GM18505 (cell line): ENCODE measurements at regions not wholly inside any gene's neighbourhood (a gene's known extent, or its start where the extent isn't known, plus 50 kb on each side); places are given as distances from the start of the nearest gene placed in this dataset.
"Not testable (repeated sequence)": the region's sequence is repeated elsewhere in the genome, so short reads cannot be mapped to it uniquely, and the experiment has no call there.

ENCODE experiments used
- ATAC-seq: cut with Tn5 transposase; IDR thresholded peaks from one replicate; pipeline ENCODE4 v1.9.1; 2021; ENCODE audit not compliant: unreplicated experiment
- POLR2A ChIP-seq: IDR thresholded peaks from 4 replicates; pipeline ENCODE4 v1.6.1; 2011; ENCODE audit warnings: borderline replicate concordance; ENCODE audit not compliant: insufficient read depth, insufficient read length; ENCODE audit errors: extremely low read depth

- TF ChIP-seq POLR2A = no peak
- no peak for ATAC-seq
These were observed 133.4 kb downstream of the SLC1A3 start for GRCh38 chr5:36739751-36740221.

- no peak for TF ChIP-seq POLR2A
- no peak for ATAC-seq
These were observed 134.0 kb downstream of the SLC1A3 start for GRCh38 chr5:36740259-36740898.

- TF ChIP-seq POLR2A = no peak
- no peak for ATAC-seq
These were observed 134.7 kb downstream of the SLC1A3 start for GRCh38 chr5:36741128-36741527.

GRCh38 chr5:36743891-36744772 is 132.4 kb upstream of the NIPBL start:
- TF ChIP-seq POLR2A = no peak
- peak; percentile 5 for ATAC-seq

GRCh38 chr5:36744773-36745589 is 131.6 kb upstream of the NIPBL start:
- TF ChIP-seq POLR2A = no peak
- peak; percentile 79 for ATAC-seq

- ATAC-seq = not testable (repeated sequence)
These were observed 128.8 kb upstream of the NIPBL start for GRCh38 chr5:36747794-36748193.

GRCh38 chr5:36751886-36752285 is 124.7 kb upstream of the NIPBL start:
- no peak for TF ChIP-seq POLR2A
- no peak for ATAC-seq

GRCh38 chr5:36755342-36755741 is 121.2 kb upstream of the NIPBL start:
- ATAC-seq = no peak
- TF ChIP-seq POLR2A = no peak

- TF ChIP-seq POLR2A = no peak
- no peak for ATAC-seq
These were observed 120.6 kb upstream of the NIPBL start for GRCh38 chr5:36755920-36756488.

- ATAC-seq = no peak
- TF ChIP-seq POLR2A = no peak
These were observed 119.7 kb upstream of the NIPBL start for GRCh38 chr5:36756848-36757247.

- no peak for TF ChIP-seq POLR2A
- no peak for ATAC-seq
These were observed 117.5 kb upstream of the NIPBL start for GRCh38 chr5:36759117-36759516.

- ATAC-seq = no peak
- no peak for TF ChIP-seq POLR2A
These were observed 113.1 kb upstream of the NIPBL start for GRCh38 chr5:36763454-36763853.

GRCh38 chr5:36765876-36766275 is 110.7 kb upstream of the NIPBL start:
- no peak for ATAC-seq
- no peak for TF ChIP-seq POLR2A
